ENCODE measurements at regions not wholly inside any gene's neighbourhood (a gene's known extent, or its start where the extent isn't known, plus 50 kb on each side); places are given as distances from the start of the nearest gene placed in this dataset.

- H2AFZ ChIP-seq, result no peak overlapping the region
- H3K27ac Mint-ChIP-seq, result peak overlapping the region; percentile 27; the same call in 1 of the 2 replicates
These were observed 262.5 kb downstream of the FRK start for GRCh38 chr6:115798229-115798628.

More at GRCh38 chr6:115798229-115798628, 262.5 kb downstream of the FRK start:
- no peaks in the 10 kb centered on the region for H3K9me3 Mint-ChIP-seq
- Histone ChIP-seq H3F3A (replicated peaks; ENCODE audit: low read depth) (no peaks in the 10 kb centered on the region), H3K9me2 (ENCODE audit: insufficient read depth) (no peaks in the 10 kb centered on the region), H3K4me1 (ENCODE audit: insufficient read depth) (peaks cover 28% of the 10 kb centered on the region), H3K4me3 (no peak overlapping the region), H3K4me2 (no peak overlapping the region), H3K36me3 (ENCODE audit: insufficient read depth) (no peaks in the 10 kb centered on the region), H3K27me3 (ENCODE audit: insufficient read depth) (no peaks in the 10 kb centered on the region), H3K79me2 (replicated peaks; ENCODE audit: insufficient read depth) (no peaks in the 10 kb centered on the region), H3K27ac (ENCODE audit: low read depth) (no peak overlapping the region), H4K20me1 (replicated peaks; ENCODE audit: insufficient read depth) (no peaks in the 10 kb centered on the region)
- peaks cover 35% of the 10 kb centered on the region for H3K4me1 Mint-ChIP-seq
- TF ChIP-seq ZNF462 (CRISPR knock-in tag; IDR thresholded peaks at IDR 0.05), result no peak
- TF ChIP-seq ZNF331 (CRISPR knock-in tag; IDR thresholded peaks at IDR 0.05; ENCODE audit: low read depth), result no peak
- no peak for TF ChIP-seq CTCF (conservative IDR thresholded peaks at IDR 0.05; ENCODE audit: low read depth in 2 of 2)
- TF ChIP-seq EZH2 (IDR thresholded peaks at IDR 0.05; ENCODE audit: low read depth, unreplicated experiment), result no peak
- TF ChIP-seq JUNB (IDR thresholded peaks at IDR 0.05; ENCODE audit: unreplicated experiment), result no peak
- no peak for TF ChIP-seq STAT1 (IDR thresholded peaks at IDR 0.05; ENCODE audit: unreplicated experiment)
- no peak for TF ChIP-seq CREB1 (CRISPR knock-in tag; IDR thresholded peaks at IDR 0.05; ENCODE audit: low read depth)
- no peak for TF ChIP-seq POLR2AphosphoS5 (IDR thresholded peaks at IDR 0.05; ENCODE audit: low read depth)
- no peak for TF ChIP-seq ZNF114 (CRISPR knock-in tag; IDR thresholded peaks at IDR 0.05)
- TF ChIP-seq ETS1 (IDR thresholded peaks at IDR 0.05), result no peak
- TF ChIP-seq NANOG (IDR thresholded peaks at IDR 0.05; ENCODE audit: borderline replicate concordance), result no peak
- no peak for DNase-seq (ENCODE audit: low spot score)
- H3K27me3 Mint-ChIP-seq (ENCODE audit: insufficient read depth, low read depth, poor library complexity), result no peaks in the 10 kb centered on the region
- no peak overlapping the region for H3K4me3 Mint-ChIP-seq
- peak; percentile 74 for ATAC-seq
- no peaks in the 10 kb centered on the region for H3K36me3 Mint-ChIP-seq (ENCODE audit: low read depth)

All from GM23338 (cell line).